HCT116 (cell line): ENCODE measurements at regions not wholly inside any gene's neighbourhood (a gene's known extent, or its start where the extent isn't known, plus 50 kb on each side); places are given as distances from the start of the nearest gene placed in this dataset.

ENCODE experiments used
- ATAC-seq: fragments of 200-7000 bp; cut with Tn5 transposase; 2 replicates; pipeline ENCODE4 v1.9.1; 2020; ENCODE audit warnings: mild to moderate bottlenecking, moderate library complexity
- BruUV-seq: library from RNA; stranded (reverse); fragments of 400-500 nt; replicated peaks from 2 replicates; lab custom pipeline; 2021; lab: Mats Ljungman, UMichigan
- CTCF ChIA-PET: fragments of 300-600 bp; sonication (Branson Sonifier 250); formaldehyde crosslinking; loops from one replicate; lab custom pipeline; 2021; ENCODE audit warnings: antibody characterized with exemption; lab: Charles Lee
- POLR2A ChIA-PET: fragments of 300-600, 350-600 bp; sonication (Branson Sonifier 250); formaldehyde crosslinking; loops from one replicate; lab custom pipeline; 2021; ENCODE audit warnings: antibody characterized with exemption; lab: Charles Lee
- RAD21 ChIA-PET, 2 experiments: fragments of 300-600 bp; sonication (Branson Sonifier 250); formaldehyde crosslinking; loops; one replicate each; lab custom pipeline; 2023; ENCODE audit warnings: low total read pairs in 2 of 2; ENCODE audit not compliant: uncharacterized antibody in 2 of 2, unreplicated experiment in 2 of 2, low non-redundant PET in 1 of 2; lab: Charles Lee
- DNase-seq: peaks from one replicate; pipeline ENCODE4 v3.0.0-alpha.2; 2010; ENCODE audit warnings: low read depth, low spot score
- H2AFZ ChIP-seq: fragments of 200-600 bp; shearing (Covaris generic), sonication (generic); 2 replicates; pipeline ENCODE4 v1.6.1; 2017; ENCODE audit warnings: low read depth, mixed run types, mixed read lengths, antibody characterized with exemption, low read length; ENCODE audit not compliant: poor library complexity, severe bottlenecking
- H3K27ac ChIP-seq: 2 replicates; pipeline ENCODE4 v1.5.1; 2012; ENCODE audit warnings: low read depth, low read length
- H3K27me3 ChIP-seq: fragments of 200-600 bp; sonication (generic); 2 replicates; pipeline ENCODE4 v1.6.1; 2016; ENCODE audit warnings: mixed run types, low read length, mixed read lengths; ENCODE audit not compliant: insufficient read depth
- H3K36me3 ChIP-seq, 2 experiments: fragments of 200-500 bp in 1 of 2; fragments of 200-600 bp in 1 of 2; sonication (Bioruptor generic) in 1 of 2; sonication (generic) in 1 of 2; 2 replicates each; pipeline versions ENCODE4 v1.5.1 to v1.6.1; 2014 to 2016; ENCODE audit warnings: low read length in 2 of 2, inconsistent platforms in 1 of 2, mixed read lengths in 1 of 2, mixed run types in 1 of 2; ENCODE audit not compliant: insufficient read depth in 2 of 2, control insufficient read depth in 1 of 2
- H3K4me1 ChIP-seq, 2 experiments: fragments of 200-600 bp in 1 of 2; sonication (generic) in 1 of 2; 2 replicates each; pipeline versions ENCODE4 v1.5.1 to v1.6.1; 2012 to 2017; ENCODE audit warnings: low read length in 2 of 2, inconsistent platforms in 1 of 2, mild to moderate bottlenecking in 1 of 2, mixed read lengths in 1 of 2, mixed run types in 1 of 2, moderate library complexity in 1 of 2; ENCODE audit not compliant: insufficient read depth in 2 of 2, control insufficient read depth in 1 of 2
- H3K4me2 ChIP-seq: fragments of 200-600 bp; sonication (generic); 2 replicates; pipeline ENCODE4 v1.6.1; 2017; ENCODE audit warnings: mixed run types, low read length, mixed read lengths
- H3K4me3 ChIP-seq, 2 experiments: fragments of 200-600 bp in 1 of 2; sonication (generic) in 1 of 2; replicated peaks in 1 of 2; 2 replicates each; pipeline ENCODE4 v1.5.1; 2011 to 2016; ENCODE audit warnings: low read length in 2 of 2, control low read depth in 1 of 2, low read depth in 1 of 2, mild to moderate bottlenecking in 1 of 2, mixed read lengths in 1 of 2, mixed run types in 1 of 2
- H3K79me2 ChIP-seq: fragments of 200-600 bp; sonication (generic); 2 replicates; pipeline ENCODE4 v1.6.1; 2017; ENCODE audit warnings: mild to moderate bottlenecking, mixed run types, low read length, moderate library complexity, mixed read lengths; ENCODE audit not compliant: insufficient read depth
- H3K9ac ChIP-seq: fragments of 200-600 bp; sonication (generic); 2 replicates; pipeline ENCODE4 v1.6.1; 2016; ENCODE audit warnings: low read length, mixed read lengths
- H3K9me2 ChIP-seq: fragments of 200-600 bp; sonication (generic), shearing (Covaris generic); 2 replicates; pipeline ENCODE4 v1.6.1; 2017; ENCODE audit warnings: mixed run types, mild to moderate bottlenecking, moderate library complexity; ENCODE audit not compliant: insufficient read depth
- H3K9me3 ChIP-seq, 2 experiments: fragments of 200-500 bp in 1 of 2; fragments of 200-600 bp in 1 of 2; sonication (Bioruptor generic) in 1 of 2; sonication (generic) in 1 of 2; 2 replicates each; pipeline ENCODE4 v1.6.1; 2014 to 2017; ENCODE audit warnings: low read length in 2 of 2, mixed read lengths in 2 of 2, inconsistent platforms in 1 of 2, low read depth in 1 of 2, mild to moderate bottlenecking in 1 of 2, mixed run types in 1 of 2, moderate library complexity in 1 of 2; ENCODE audit not compliant: control insufficient read depth in 1 of 2, insufficient read depth in 1 of 2
- H4K20me1 ChIP-seq: fragments of 200-600 bp; sonication (generic), shearing (Covaris generic); 2 replicates; pipeline ENCODE4 v1.6.1; 2017; ENCODE audit warnings: mixed run types, mild to moderate bottlenecking, moderate library complexity; ENCODE audit not compliant: insufficient read depth
- CBX3 ChIP-seq: IDR thresholded peaks from 2 replicates; pipeline ENCODE4 v1.6.1; 2012; ENCODE audit warnings: low read depth
- CEBPB ChIP-seq: IDR thresholded peaks from 2 replicates; pipeline ENCODE4 v1.6.1; 2012; ENCODE audit warnings: low read depth
- CTCF ChIP-seq, 3 experiments: fragments of 200-600 bp in 1 of 3; sonication (generic) in 1 of 3; IDR thresholded peaks in 2 of 3; conservative IDR thresholded peaks in 1 of 3; 2 replicates each; pipeline ENCODE4 v1.5.1; 2012 to 2017; ENCODE audit warnings: low read depth in 2 of 3, low read length in 2 of 3, antibody characterized with exemption in 1 of 3, borderline replicate concordance in 1 of 3, control low read depth in 1 of 3, mild to moderate bottlenecking in 1 of 3, mixed read lengths in 1 of 3, mixed run types in 1 of 3, moderate library complexity in 1 of 3; ENCODE audit not compliant: insufficient read depth in 1 of 3
- EGR1 ChIP-seq: IDR thresholded peaks from 2 replicates; pipeline ENCODE4 v1.6.1; 2012; ENCODE audit warnings: low read depth
- ELF1 ChIP-seq: IDR thresholded peaks from 2 replicates; pipeline ENCODE4 v1.6.1; 2012; ENCODE audit warnings: low read depth, borderline replicate concordance
- EZH2phosphoT487 ChIP-seq: fragments of 200-600 bp; IDR thresholded peaks from 2 replicates; pipeline ENCODE4 v1.6.1; 2018; ENCODE audit warnings: antibody characterized with exemption, borderline replicate concordance
- FOSL1 ChIP-seq: IDR thresholded peaks from 2 replicates; pipeline ENCODE4 v1.6.1; 2012; ENCODE audit warnings: low read depth
- POLR2A ChIP-seq: IDR thresholded peaks from 2 replicates; pipeline ENCODE4 v1.7.0; 2011; ENCODE audit warnings: borderline replicate concordance; ENCODE audit not compliant: insufficient read depth, insufficient read length; ENCODE audit errors: extremely low read depth
- RAD21 ChIP-seq: IDR thresholded peaks from 2 replicates; pipeline ENCODE4 v1.6.1; 2012; ENCODE audit warnings: low read depth, mild to moderate bottlenecking
- REST ChIP-seq: IDR thresholded peaks from 2 replicates; pipeline ENCODE4 v1.6.1; 2012; ENCODE audit warnings: low read depth
- SIN3A ChIP-seq: IDR thresholded peaks from 2 replicates; pipeline ENCODE4 v1.6.1; 2012; ENCODE audit warnings: low read depth
- TCF7L2 ChIP-seq: IDR thresholded peaks from 2 replicates; pipeline ENCODE4 v1.7.0; 2011; ENCODE audit warnings: borderline replicate concordance, inconsistent platforms; ENCODE audit not compliant: insufficient read depth, insufficient read length; ENCODE audit errors: extremely low read depth
- YY1 ChIP-seq: IDR thresholded peaks from 2 replicates; pipeline ENCODE4 v1.6.1; 2011; ENCODE audit warnings: low read length, low read depth, moderate library complexity, mild to moderate bottlenecking; ENCODE audit not compliant: insufficient replicate concordance; ENCODE audit errors: extremely low read depth
- ZBTB33 ChIP-seq: IDR thresholded peaks from 2 replicates; pipeline ENCODE4 v1.6.1; 2011; ENCODE audit warnings: mild to moderate bottlenecking, low read length, moderate library complexity; ENCODE audit not compliant: insufficient replicate concordance; ENCODE audit errors: extremely low read depth
- ZFX ChIP-seq: fragments of 450-650 bp; IDR thresholded peaks from 2 replicates; pipeline ENCODE4 v1.6.1; 2017
- ZNF274 ChIP-seq: fragments of 200-500 bp; sonication (Bioruptor generic); IDR thresholded peaks from 2 replicates; pipeline ENCODE4 v1.6.1; 2014; ENCODE audit warnings: mild to moderate bottlenecking, low read depth, low read length, inconsistent platforms
- intact Hi-C: fragments of 100-400 bp; cut with micrococcal nuclease; formaldehyde crosslinking; loops from 2 replicates; pipeline ENCODE4 v1.10.0; 2022
- TF ChIP-seq, protein P1 (sequence below): IDR thresholded peaks from 2 replicates; pipeline ENCODE4 v1.6.1; 2012

DNA sequence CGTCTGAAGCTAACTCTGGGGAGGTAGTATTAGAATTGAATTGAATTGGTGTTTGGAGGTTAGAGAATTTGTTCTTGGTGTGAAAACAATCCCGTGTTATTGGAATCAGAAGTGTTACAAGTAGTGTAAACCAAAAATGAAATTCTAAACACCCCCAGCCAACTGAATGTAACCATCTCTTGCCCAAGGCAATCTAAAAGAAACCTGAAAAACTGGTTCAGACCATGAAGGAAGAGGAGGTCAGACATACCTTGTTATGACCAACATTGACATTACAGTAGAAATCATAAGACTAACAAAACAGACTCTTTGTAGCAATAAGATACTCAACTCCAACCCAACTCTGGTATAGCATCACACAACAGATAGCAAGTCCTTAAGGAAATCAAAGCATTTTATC lies 159.0 kb downstream of the TUSC1 start:
- BruUV-seq, result no TSS peak
- POLR2A ChIA-PET, result no interaction called here
- no peaks in the 10 kb centered on the region for H3K27me3 ChIP-seq
- H3K4me1 ChIP-seq, result no peaks in the 10 kb centered on the region
- no peaks in the 10 kb centered on the region for H3K79me2 ChIP-seq
- RAD21 ChIA-PET, result no interaction called here
- no peaks in the 10 kb centered on the region for H3K9me2 ChIP-seq
- H2AFZ ChIP-seq, result no peak overlapping the region
- H3K27ac ChIP-seq, result no peak overlapping the region
- H3K4me3 ChIP-seq, result no peak overlapping the region
- H4K20me1 ChIP-seq, result no peaks in the 10 kb centered on the region
- DNase-seq, result no peak
- ATAC-seq, result no peak
- TF ChIP-seq SIN3A, result no peak
- TF ChIP-seq ZBTB33, result no peak
- TF ChIP-seq ZNF274, result no peak
- no peak for TF ChIP-seq EGR1
- no peak for TF ChIP-seq EZH2phosphoT487
- no peak for TF ChIP-seq POLR2A
- no peak for TF ChIP-seq ELF1
- no peak for TF ChIP-seq YY1
- no peak for TF ChIP-seq ZFX
- no peak for TF ChIP-seq RAD21
- no peak for TF ChIP-seq TCF7L2
- no peak for TF ChIP-seq CBX3
- TF ChIP-seq FOSL1, result no peak
- no peak for TF ChIP-seq CTCF (IDR thresholded peaks at IDR 0.05 in 2 of 3, conservative IDR thresholded peaks at IDR 0.05 in 1 of 3; ENCODE audit: borderline replicate concordance in 1 of 3, insufficient read depth in 1 of 3, low read depth in 2 of 3, low read length in 2 of 3)
- TF ChIP-seq REST, result no peak
- TF ChIP-seq, protein P1, sequence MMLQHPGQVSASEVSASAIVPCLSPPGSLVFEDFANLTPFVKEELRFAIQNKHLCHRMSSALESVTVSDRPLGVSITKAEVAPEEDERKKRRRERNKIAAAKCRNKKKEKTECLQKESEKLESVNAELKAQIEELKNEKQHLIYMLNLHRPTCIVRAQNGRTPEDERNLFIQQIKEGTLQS, result no peak
- TF ChIP-seq CEBPB, result no peak
- intact Hi-C loops, result no loop called here
- no peaks in the 10 kb centered on the region for H3K36me3 ChIP-seq
- peaks cover 11 to 14% of the 10 kb centered on the region in 2 experiments; a peak in 2 of 4 replicates for H3K9me3 ChIP-seq
- CTCF ChIA-PET, result no interaction called here
- no peak overlapping the region for H3K4me2 ChIP-seq
- H3K9ac ChIP-seq, result no peak overlapping the region
